Naive thymus-derived CD8-positive, alpha-beta T cell (primary cell): ENCODE measurements at regions not wholly inside any gene's neighbourhood (a gene's known extent, or its start where the extent isn't known, plus 50 kb on each side); places are given as distances from the start of the nearest gene placed in this dataset.

Experiments used
- ATAC-seq, 2 donors: fragments of 150-1000 bp; cut with Tn5 transposase in 1 of 2; sonication (Bioruptor Pico), chemical (Tn5 transposase) in 1 of 2; 1 replicate in 1 of 2; 2 replicates in 1 of 2; pipeline ENCODE4 v1.10.0; 2021; ENCODE audit warnings: mild to moderate bottlenecking in 2 of 2, moderate library complexity in 2 of 2
- POLR2A ChIA-PET: fragments of 350-600 bp; sonication (Branson Sonifier 250); formaldehyde crosslinking; loops from one replicate; lab custom pipeline; 2021; ENCODE audit warnings: antibody characterized with exemption; lab: Charles Lee
- DNase-seq, 10 donors: peaks; one replicate each; pipeline versions ENCODE4 v3.0.0 to v3.0.0-alpha.2; 2020 to 2022
- H3K27ac Mint-ChIP-seq, 10 donors: one replicate each; pipeline ENCODE4 v1.8.0; 2020 to 2022; ENCODE audit warnings: mild to moderate bottlenecking in 10 of 10, mixed read lengths in 10 of 10, moderate library complexity in 4 of 10, inconsistent platforms in 1 of 10
- H3K27me3 Mint-ChIP-seq, 5 donors: one replicate each; pipeline ENCODE4 v1.8.0; 2021 to 2022; ENCODE audit warnings: mixed read lengths in 5 of 5
- H3K36me3 Mint-ChIP-seq, 3 donors: one replicate each; pipeline ENCODE4 v1.8.0; 2020 to 2022; ENCODE audit warnings: mixed read lengths in 3 of 3, mild to moderate bottlenecking in 2 of 3, inconsistent platforms in 1 of 3
- H3K4me1 Mint-ChIP-seq, 4 donors: one replicate each; pipeline ENCODE4 v1.8.0; 2021 to 2022; ENCODE audit warnings: mixed read lengths in 4 of 4
- H3K4me3 Mint-ChIP-seq, 10 donors: one replicate each; pipeline ENCODE4 v1.8.0; 2020 to 2022; ENCODE audit warnings: mild to moderate bottlenecking in 10 of 10, mixed read lengths in 10 of 10, moderate library complexity in 6 of 10, inconsistent platforms in 1 of 10
- H3K9me3 Mint-ChIP-seq, 9 donors: one replicate each; pipeline ENCODE4 v1.8.0; 2020 to 2022; ENCODE audit warnings: mixed read lengths in 9 of 9, mild to moderate bottlenecking in 3 of 9, inconsistent platforms in 1 of 9, moderate library complexity in 1 of 9

DNA sequence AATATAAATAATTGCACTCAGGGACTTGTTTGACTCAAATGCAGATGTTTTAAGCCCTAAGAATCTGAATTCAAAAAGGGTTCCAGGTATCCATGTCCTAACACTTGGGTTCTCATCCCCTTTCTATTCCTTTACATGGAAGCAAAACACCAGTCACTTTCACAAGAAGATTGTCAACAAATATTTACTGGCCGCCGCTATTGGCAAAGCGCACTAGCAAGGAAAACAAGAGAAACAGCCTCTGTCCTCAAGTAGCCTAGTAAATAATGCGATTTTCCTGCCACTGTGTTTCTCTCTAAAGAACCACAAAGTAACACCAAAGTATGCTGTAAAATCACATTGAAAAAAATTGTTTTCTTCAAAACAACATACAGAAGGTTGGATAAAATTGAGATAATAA lies 66.7 kb upstream of the EZH2 start:
- Mint-ChIP-seq H3K4me3 (no peak overlapping the region), H3K27ac (no peak overlapping the region), H3K36me3 (no peaks in the 10 kb centered on the region), H3K27me3 (peaks cover 0 to 3% (median 0%) of the 10 kb centered on the region in 5 donors), H3K4me1 (peaks cover 0 to 2% (median 0%) of the 10 kb centered on the region in 4 donors), H3K9me3 (no peaks in the 10 kb centered on the region)
- ATAC-seq (no peak), DNase-seq (no peak)
- POLR2A ChIA-PET = no interaction called here

DNA sequence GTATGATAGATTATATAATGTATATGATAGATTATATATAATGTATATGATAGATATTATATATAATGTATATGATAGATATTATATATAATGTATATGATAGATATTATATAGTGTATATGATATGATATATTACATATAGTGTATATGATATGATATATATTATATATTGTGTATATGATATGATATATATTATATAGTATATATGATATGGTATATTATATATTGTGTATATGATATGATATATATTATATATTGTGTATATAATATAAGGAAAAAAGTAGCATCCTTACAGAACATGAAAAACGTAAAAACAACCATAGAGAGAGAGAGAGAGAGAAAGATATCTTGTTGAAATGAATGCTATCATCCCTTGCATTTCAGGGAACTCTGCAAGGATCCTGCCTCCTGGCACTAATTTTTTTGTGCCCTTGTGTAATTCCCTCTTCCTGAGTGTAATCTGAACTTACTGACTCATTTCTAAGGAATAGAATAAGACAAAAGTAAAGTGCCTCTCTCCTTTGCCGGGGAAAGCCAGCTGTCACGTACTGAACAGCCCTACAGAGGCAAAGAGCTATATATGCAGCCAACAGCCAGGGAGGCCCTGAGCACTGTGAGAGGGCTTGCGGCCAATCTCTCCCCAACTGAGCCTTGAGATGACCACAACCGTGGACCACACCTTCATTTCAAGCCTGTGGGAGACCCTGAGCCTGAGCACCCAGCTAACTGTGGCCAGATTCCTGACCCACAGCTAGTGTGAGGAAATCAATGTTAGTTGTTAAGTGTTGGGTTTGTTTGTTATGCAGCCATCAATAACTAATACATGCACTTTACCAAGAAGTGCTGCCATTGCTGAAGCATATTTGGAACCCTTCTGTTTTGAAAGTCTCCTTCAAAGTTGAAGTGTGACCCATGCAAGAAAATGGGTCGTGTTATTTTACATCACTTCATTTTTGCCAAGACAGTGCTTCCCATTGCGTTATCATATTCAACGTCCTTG lies 61.1 kb upstream of the EZH2 start:
- peaks cover 2 to 11% (median 5%) of the 10 kb centered on the region in 4 donors for H3K4me1 Mint-ChIP-seq
- no peaks in the 10 kb centered on the region for H3K27me3 Mint-ChIP-seq
- POLR2A ChIA-PET = no interaction called here
- H3K27ac Mint-ChIP-seq = no peak overlapping the region
- no peaks in the 10 kb centered on the region for H3K36me3 Mint-ChIP-seq
- ATAC-seq (no peak), DNase-seq (no peak)
- H3K4me3 Mint-ChIP-seq = no peak overlapping the region
- no peaks in the 10 kb centered on the region for H3K9me3 Mint-ChIP-seq

DNA sequence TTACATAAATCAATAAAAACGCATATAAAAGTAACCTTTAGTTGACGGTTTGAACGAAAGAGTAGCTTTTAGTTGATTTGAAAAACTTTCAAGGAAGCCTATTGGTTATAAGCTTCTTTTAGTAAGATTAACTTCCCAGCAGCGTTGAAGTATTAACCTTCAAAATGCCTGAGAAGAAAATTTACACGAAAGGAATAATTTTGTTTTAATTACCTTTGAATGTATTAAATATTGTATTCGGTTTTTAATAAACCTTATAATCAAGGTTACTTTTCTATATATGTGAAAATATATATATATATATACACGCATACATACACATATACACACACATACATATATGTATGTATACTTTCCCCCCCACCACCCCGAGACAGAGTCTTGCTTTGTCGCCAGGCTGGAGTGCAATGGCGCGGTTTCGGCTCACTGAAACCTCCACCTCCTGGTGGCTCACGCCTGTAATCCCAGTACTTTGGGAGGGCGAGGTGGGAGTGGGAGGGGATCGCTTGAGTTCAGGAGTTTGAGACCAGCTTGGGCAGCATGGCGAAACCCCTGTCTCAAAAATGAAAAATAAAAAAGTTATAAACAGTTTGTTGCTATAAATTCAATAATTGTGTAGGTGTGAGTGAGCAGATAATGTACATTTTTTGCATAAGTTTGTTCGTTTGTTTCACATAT lies 57.6 kb upstream of the EZH2 start:
- no peaks in the 10 kb centered on the region for H3K36me3 Mint-ChIP-seq
- peak overlapping the region; percentile 93 to 99 (median 97) for H3K4me3 Mint-ChIP-seq
- ATAC-seq (peak; percentile 63 to 80), DNase-seq (peak; percentile 31 to 79 (median 66))
- H3K27ac Mint-ChIP-seq = peak overlapping the region; percentile 97 to 99 (median 98)
- H3K27me3 Mint-ChIP-seq = no peaks in the 10 kb centered on the region
- H3K9me3 Mint-ChIP-seq = no peaks in the 10 kb centered on the region
- H3K4me1 Mint-ChIP-seq = peaks cover 8 to 21% (median 15%) of the 10 kb centered on the region in 4 donors
- POLR2A ChIA-PET = interaction anchor here (0.5 to 2.9 kb wide), 21 partner anchors 10 to 243 kb away, joined by 3 to 25 read pairs (median 5); partner anchors contain the start of genes CUL1, EZH2 and ZNF425

DNA sequence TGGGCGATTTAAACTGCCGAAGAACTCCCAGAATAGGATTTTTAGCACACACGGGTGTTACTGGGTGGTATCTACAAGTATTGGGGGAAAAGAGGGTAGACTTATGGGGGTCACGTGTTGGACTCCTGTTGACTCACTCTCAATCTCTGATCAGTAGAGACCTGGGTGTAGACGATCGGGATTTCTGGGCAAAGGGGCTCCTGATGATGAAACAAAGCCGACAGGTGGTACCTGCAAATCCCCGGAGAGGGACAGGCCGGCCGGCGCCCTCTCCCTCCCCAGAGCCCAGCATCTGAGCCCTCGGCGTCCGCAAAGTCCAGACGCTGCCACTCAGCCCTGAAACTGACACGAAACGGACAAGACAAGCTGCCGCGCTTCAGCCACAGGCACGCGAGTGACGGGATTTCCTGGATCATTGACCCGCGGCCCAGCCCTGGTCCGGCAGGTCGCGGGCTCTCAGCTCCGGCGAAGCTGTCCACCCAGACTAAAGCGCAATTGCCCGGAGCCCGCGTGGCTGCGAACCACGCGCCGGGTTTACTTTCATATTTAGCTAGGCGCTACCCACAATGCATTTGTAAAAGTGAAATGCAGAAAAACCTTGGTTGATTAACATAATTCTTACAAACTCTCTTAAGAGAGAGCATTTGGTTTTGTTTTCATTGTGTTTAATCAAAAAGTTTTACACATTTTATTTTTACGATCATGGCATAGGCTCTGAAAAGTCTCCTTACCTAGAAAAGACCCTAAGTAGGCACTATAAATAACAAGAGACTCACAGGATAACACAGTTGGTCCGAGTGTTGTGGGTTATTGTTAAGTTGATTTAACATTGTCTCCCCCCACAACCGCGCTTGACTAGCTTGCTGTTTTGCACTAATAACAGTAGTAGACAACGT lies 56.9 kb upstream of the EZH2 start:
- H3K9me3 Mint-ChIP-seq = no peaks in the 10 kb centered on the region
- peak; percentile 65 to 76 for ATAC-seq
- POLR2A ChIA-PET = interaction anchor here (0.6 to 2.9 kb wide), 18 partner anchors 11 to 242 kb away, joined by 3 to 25 read pairs (median 5); partner anchors contain the start of genes CUL1, EZH2 and ZNF425
- DNase-seq = peak; percentile 42 to 89 (median 61)
- no peaks in the 10 kb centered on the region for H3K27me3 Mint-ChIP-seq
- H3K4me1 Mint-ChIP-seq = peaks cover 8 to 21% (median 15%) of the 10 kb centered on the region in 4 donors
- H3K27ac Mint-ChIP-seq = peak overlapping the region; percentile 97 to 99 (median 98)
- peak overlapping the region; percentile 93 to 99 (median 97) for H3K4me3 Mint-ChIP-seq
- H3K36me3 Mint-ChIP-seq = no peaks in the 10 kb centered on the region

DNA sequence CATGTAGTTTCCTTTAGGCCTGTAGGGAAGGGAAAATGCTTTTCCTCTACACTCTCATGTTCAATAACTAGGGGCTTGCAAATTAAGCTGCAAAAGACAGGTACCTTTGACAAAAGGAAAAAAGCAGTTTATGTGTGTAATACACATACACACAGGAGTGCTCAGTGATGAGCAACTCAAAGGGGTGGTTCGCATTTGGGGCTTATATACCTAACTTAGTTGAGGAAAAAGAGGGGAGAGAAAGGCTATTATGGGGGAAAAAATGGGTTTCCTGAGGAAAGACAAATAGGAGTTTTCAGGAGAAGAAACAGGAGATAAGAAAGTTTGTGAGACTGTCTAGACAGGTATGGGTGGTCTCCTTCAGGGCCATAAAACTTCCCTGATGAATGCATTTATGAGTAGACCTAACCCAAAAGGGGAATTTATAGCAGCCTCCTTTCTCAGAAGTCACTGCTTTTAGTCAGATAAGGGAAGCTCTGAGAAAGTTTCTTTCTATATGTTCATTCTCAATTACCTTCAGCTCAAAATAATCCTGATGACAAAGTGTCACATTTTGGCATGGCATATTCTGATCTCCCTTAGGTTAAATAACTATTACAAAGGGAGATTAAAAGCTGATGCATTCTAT lies 55.2 kb upstream of the EZH2 start:
- peak overlapping the region in 6 of 10 donors; percentile 2 to 69 (median 29) for H3K4me3 Mint-ChIP-seq
- no peak for ATAC-seq
- POLR2A ChIA-PET = interaction anchor here (0.7 kb wide), 1 partner anchor 35 kb away, joined by 6 read pairs; no protein-coding TSS in a partner anchor
- DNase-seq = no peak
- H3K4me1 Mint-ChIP-seq = peaks cover 9 to 21% (median 15%) of the 10 kb centered on the region in 4 donors
- H3K27me3 Mint-ChIP-seq = no peaks in the 10 kb centered on the region
- H3K36me3 Mint-ChIP-seq = no peaks in the 10 kb centered on the region
- H3K9me3 Mint-ChIP-seq = no peaks in the 10 kb centered on the region
- H3K27ac Mint-ChIP-seq = peak overlapping the region in 5 of 10 donors; percentile 33 to 73 (median 49)

DNA sequence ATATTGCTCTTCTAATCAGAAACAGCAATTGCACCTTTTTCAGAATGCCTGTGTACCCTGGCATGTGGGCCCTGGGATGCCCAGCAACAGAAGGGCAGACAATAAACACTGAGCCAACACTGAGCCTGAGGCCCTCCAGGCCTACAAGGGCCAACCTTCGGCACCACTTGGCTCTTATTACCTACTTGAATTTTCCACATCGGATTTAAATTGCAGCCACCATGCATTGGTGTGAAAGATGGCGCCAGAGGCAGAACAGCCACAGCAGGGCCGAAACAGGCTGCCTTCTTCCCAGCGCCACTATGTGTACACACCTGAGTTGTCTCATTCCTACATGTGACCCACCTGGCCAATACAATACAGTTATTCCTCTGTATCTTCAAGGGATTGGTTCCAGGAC lies 51.4 kb upstream of the EZH2 start:
- H3K4me3 Mint-ChIP-seq = no peak overlapping the region
- POLR2A ChIA-PET = no interaction called here
- peaks cover 11 to 14% (median 12%) of the 10 kb centered on the region in 4 donors for H3K4me1 Mint-ChIP-seq
- H3K27me3 Mint-ChIP-seq = no peaks in the 10 kb centered on the region
- DNase-seq = no peak
- H3K27ac Mint-ChIP-seq = no peak overlapping the region
- ATAC-seq = no peak
- H3K9me3 Mint-ChIP-seq = no peaks in the 10 kb centered on the region
- no peaks in the 10 kb centered on the region for H3K36me3 Mint-ChIP-seq
